ENCODE measurements at regions not wholly inside any gene's neighbourhood (a gene's known extent, or its start where the extent isn't known, plus 50 kb on each side); places are given as distances from the start of the nearest gene placed in this dataset.
"Not testable (repeated sequence)": the region's sequence is repeated elsewhere in the genome, so short reads cannot be mapped to it uniquely, and the experiment has no call there.

- DNase-seq; H3K4me3 Mint-ChIP-seq; H3K27me3 Mint-ChIP-seq; H3K36me3 ChIP-seq (ENCODE audit: control insufficient read depth in 2 of 2, extremely low read depth in 1 of 2, insufficient read depth in 1 of 2, low read length in 1 of 2); H3K4me1 ChIP-seq (ENCODE audit: control insufficient read depth in 1 of 2, extremely low read depth in 1 of 2, insufficient read depth in 2 of 2, low read length in 2 of 2); POLR2A ChIA-PET; ATAC-seq (replicated peaks in 1 of 4); H3K27ac Mint-ChIP-seq; H3K27me3 ChIP-seq (replicated peaks in 1 of 2; ENCODE audit: control insufficient read depth in 2 of 2, extremely low read depth in 1 of 2, insufficient read depth in 2 of 2, low read length in 1 of 2); H3K36me3 Mint-ChIP-seq; H3K4me1 Mint-ChIP-seq; H3K4me3 ChIP-seq (ENCODE audit: control insufficient read depth in 1 of 2, extremely low read depth in 1 of 2, low read length in 1 of 2); H3K27ac ChIP-seq (ENCODE audit: low read length); H3K9me3 ChIP-seq; CTCF ChIA-PET: not testable (repeated sequence)
- H3K9me3 Mint-ChIP-seq, result peaks cover 5 to 15% (median 10%) of the 10 kb centered on the region in 3 donors
- 73% methylated on average over 19 of the region's 20 CpGs for WGBS (ENCODE audit: insufficient coverage)
These were observed 188.9 kb downstream of the CCT8L2 start for GRCh38 chr22:16403661-16404060.

DNA sequence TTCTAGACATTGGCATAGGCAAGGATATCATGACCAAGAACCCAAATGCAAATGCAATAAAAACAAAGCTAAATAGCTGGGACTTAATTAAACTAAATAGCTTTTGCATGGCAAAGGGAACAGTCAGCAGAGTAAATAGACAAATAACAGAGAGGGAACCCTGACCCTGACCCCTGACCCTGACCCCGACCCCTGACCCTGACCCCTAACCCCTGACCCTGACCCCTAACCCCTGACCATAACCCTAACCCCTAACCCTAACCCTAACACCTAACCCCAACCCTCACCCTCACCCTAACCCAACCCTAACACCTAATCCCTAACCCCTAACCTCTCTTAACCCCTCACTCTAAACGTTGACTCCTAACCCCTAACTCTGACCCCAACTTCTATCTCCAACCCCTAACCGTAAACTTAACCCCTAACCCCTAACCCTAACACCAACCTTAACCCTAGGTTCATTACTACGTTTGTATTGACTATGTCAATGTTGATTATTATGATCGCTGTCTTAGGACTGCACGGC lies 189.7 kb downstream of the CCT8L2 start:
- H3K27ac ChIP-seq (ENCODE audit: low read length); CTCF ChIA-PET: not testable (repeated sequence)
- H3K9me3 Mint-ChIP-seq, result peaks cover 5 to 15% (median 13%) of the 10 kb centered on the region in 3 donors

DNA sequence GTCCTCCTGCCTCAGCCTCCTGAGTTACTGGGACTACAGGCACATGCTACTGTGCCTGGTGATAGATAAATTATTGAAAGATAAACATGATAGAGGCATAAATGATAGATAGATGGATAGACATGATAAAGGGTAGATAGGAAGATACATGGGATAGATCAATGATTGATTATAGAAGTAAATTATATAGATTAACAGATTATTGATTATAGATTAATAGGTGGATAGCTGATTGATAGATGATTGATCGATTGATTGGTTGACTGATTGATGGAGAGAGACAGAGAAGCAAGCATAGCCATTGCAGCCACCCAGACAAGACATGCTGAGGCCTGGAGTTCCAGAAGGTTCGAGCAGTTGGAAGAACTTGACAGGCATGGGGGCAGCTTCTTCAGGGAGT lies 199.1 kb downstream of the CCT8L2 start:
- H3K4me3 Mint-ChIP-seq; H3K27ac ChIP-seq (ENCODE audit: low read length); POLR2A ChIA-PET; H3K4me1 ChIP-seq (ENCODE audit: control insufficient read depth in 1 of 2, extremely low read depth in 1 of 2, insufficient read depth in 2 of 2, low read length in 2 of 2); H3K36me3 Mint-ChIP-seq; CTCF ChIA-PET; H3K36me3 ChIP-seq (ENCODE audit: control insufficient read depth in 2 of 2, extremely low read depth in 1 of 2, insufficient read depth in 1 of 2, low read length in 1 of 2); H3K4me3 ChIP-seq (ENCODE audit: control insufficient read depth in 1 of 2, extremely low read depth in 1 of 2, low read length in 1 of 2); H3K4me1 Mint-ChIP-seq; H3K9me3 Mint-ChIP-seq; ATAC-seq (replicated peaks in 1 of 4); H3K9me3 ChIP-seq; H3K27ac Mint-ChIP-seq; DNase-seq: not testable (repeated sequence)
- H3K27me3 Mint-ChIP-seq, result peaks cover 0 to 10% of the 10 kb centered on the region in 2 donors
- peaks cover 0 to 11% of the 10 kb centered on the region in 2 experiments for H3K27me3 ChIP-seq (replicated peaks in 1 of 2; ENCODE audit: control insufficient read depth in 2 of 2, extremely low read depth in 1 of 2, insufficient read depth in 2 of 2, low read length in 1 of 2)
- no CpG with 5 or more reads among the region's 2 CpGs for WGBS (ENCODE audit: insufficient coverage)

More for the DNA sequence above, 189.7 kb downstream of the CCT8L2 start:
- H3K4me3 ChIP-seq (ENCODE audit: control insufficient read depth in 1 of 2, extremely low read depth in 1 of 2, low read length in 1 of 2); ATAC-seq (replicated peaks in 1 of 4); H3K9me3 ChIP-seq; H3K27ac Mint-ChIP-seq; H3K4me3 Mint-ChIP-seq; H3K27me3 ChIP-seq (replicated peaks in 1 of 2; ENCODE audit: control insufficient read depth in 2 of 2, extremely low read depth in 1 of 2, insufficient read depth in 2 of 2, low read length in 1 of 2); H3K36me3 ChIP-seq (ENCODE audit: control insufficient read depth in 2 of 2, extremely low read depth in 1 of 2, insufficient read depth in 1 of 2, low read length in 1 of 2); H3K27me3 Mint-ChIP-seq; DNase-seq; H3K4me1 ChIP-seq (ENCODE audit: control insufficient read depth in 1 of 2, extremely low read depth in 1 of 2, insufficient read depth in 2 of 2, low read length in 2 of 2); H3K36me3 Mint-ChIP-seq; POLR2A ChIA-PET; H3K4me1 Mint-ChIP-seq: not testable (repeated sequence)
- 50% methylated on average over 3 of the region's 6 CpGs for WGBS (ENCODE audit: insufficient coverage)

- H3K27ac ChIP-seq (ENCODE audit: low read length); H3K9me3 Mint-ChIP-seq; H3K36me3 ChIP-seq (ENCODE audit: control insufficient read depth in 2 of 2, extremely low read depth in 1 of 2, insufficient read depth in 1 of 2, low read length in 1 of 2); H3K9me3 ChIP-seq; H3K36me3 Mint-ChIP-seq; ATAC-seq (replicated peaks in 1 of 4); H3K4me1 ChIP-seq (ENCODE audit: control insufficient read depth in 1 of 2, extremely low read depth in 1 of 2, insufficient read depth in 2 of 2, low read length in 2 of 2); DNase-seq; H3K4me3 Mint-ChIP-seq; POLR2A ChIA-PET; H3K4me1 Mint-ChIP-seq; CTCF ChIA-PET; H3K27ac Mint-ChIP-seq; H3K4me3 ChIP-seq (ENCODE audit: control insufficient read depth in 1 of 2, extremely low read depth in 1 of 2, low read length in 1 of 2): not testable (repeated sequence)
- peaks cover 0 to 26% of the 10 kb centered on the region in 2 experiments for H3K27me3 ChIP-seq (replicated peaks in 1 of 2; ENCODE audit: control insufficient read depth in 2 of 2, extremely low read depth in 1 of 2, insufficient read depth in 2 of 2, low read length in 1 of 2)
- 77% methylated on average over 9 of the region's 20 CpGs for WGBS (ENCODE audit: insufficient coverage)
- peaks cover 4 to 22% of the 10 kb centered on the region in 2 donors for H3K27me3 Mint-ChIP-seq
These were observed 201.1 kb downstream of the CCT8L2 start for GRCh38 chr22:16391417-16391930.

DNA sequence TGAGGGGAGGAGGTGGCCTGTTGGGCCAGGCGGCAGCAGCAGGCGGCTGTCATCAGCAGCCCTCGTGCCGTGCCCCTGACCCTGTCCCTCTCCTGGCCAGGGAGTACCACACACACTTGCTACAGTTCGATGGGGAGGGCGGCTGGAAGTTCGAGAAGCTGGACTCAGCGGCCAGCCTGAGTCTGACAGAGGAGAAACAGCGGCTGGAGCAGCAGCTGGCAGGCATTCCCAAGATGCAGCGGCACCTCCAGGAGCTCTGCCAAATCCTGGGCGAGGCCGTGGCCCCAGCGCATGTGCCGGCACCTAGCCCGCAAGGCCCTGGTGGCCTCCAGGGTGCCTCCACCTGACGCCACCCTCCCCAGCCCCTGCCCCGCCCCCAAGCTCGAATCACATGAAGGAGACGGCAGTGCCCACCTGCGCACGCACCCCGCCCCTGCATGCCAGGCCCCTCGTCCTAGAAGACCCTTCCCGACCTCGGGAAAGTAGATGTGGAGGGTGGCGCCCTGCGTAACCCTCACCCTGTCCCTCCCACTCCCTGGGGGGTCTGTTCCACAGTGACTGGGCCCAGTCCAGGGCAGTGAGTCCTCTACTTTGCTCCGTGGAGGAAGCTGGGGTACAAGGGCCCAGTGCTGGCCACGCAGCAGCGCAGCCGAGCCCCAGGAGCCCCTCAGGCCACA lies 201.9 kb downstream of the CCT8L2 start:
- ATAC-seq (replicated peaks in 1 of 4); H3K4me1 ChIP-seq (ENCODE audit: control insufficient read depth in 1 of 2, extremely low read depth in 1 of 2, insufficient read depth in 2 of 2, low read length in 2 of 2); H3K9me3 ChIP-seq; H3K27ac ChIP-seq (ENCODE audit: low read length); H3K36me3 Mint-ChIP-seq; H3K4me3 ChIP-seq (ENCODE audit: control insufficient read depth in 1 of 2, extremely low read depth in 1 of 2, low read length in 1 of 2); DNase-seq; H3K36me3 ChIP-seq (ENCODE audit: control insufficient read depth in 2 of 2, extremely low read depth in 1 of 2, insufficient read depth in 1 of 2, low read length in 1 of 2); H3K9me3 Mint-ChIP-seq; H3K4me1 Mint-ChIP-seq; CTCF ChIA-PET; H3K27ac Mint-ChIP-seq; POLR2A ChIA-PET; H3K4me3 Mint-ChIP-seq: not testable (repeated sequence)
- peaks cover 9 to 28% of the 10 kb centered on the region in 2 donors for H3K27me3 Mint-ChIP-seq
- WGBS (ENCODE audit: insufficient coverage), result 75% methylated on average over 4 of the region's 31 CpGs
- H3K27me3 ChIP-seq (replicated peaks in 1 of 2; ENCODE audit: control insufficient read depth in 2 of 2, extremely low read depth in 1 of 2, insufficient read depth in 2 of 2, low read length in 1 of 2), result peaks cover 0 to 26% of the 10 kb centered on the region in 2 experiments

DNA sequence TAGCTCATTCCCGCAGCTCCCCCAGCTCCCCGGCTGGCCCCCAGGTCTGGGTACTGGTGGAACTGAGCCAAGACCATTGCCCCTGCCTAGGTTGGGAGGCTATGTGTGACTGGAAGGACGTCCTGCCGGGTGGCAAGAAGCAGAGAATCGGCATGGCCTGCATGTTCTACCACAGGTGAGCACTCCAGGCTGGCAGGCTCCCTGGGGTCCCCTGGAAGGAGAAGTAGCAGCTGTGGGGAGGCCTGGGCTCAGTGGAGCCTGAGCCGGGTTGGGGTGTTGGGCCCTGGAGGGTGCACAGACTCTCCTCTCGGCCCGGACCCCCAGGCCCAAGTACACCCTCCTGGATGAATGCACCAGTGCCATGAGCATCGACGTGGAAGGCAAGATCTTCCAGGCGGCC lies 202.6 kb downstream of the CCT8L2 start:
- H3K27me3 Mint-ChIP-seq, result peaks cover 9 to 28% of the 10 kb centered on the region in 2 donors
- DNase-seq; H3K27ac ChIP-seq (ENCODE audit: low read length); ATAC-seq (replicated peaks in 1 of 4); H3K4me3 Mint-ChIP-seq; CTCF ChIA-PET; H3K4me3 ChIP-seq (ENCODE audit: control insufficient read depth in 1 of 2, extremely low read depth in 1 of 2, low read length in 1 of 2); H3K9me3 Mint-ChIP-seq; POLR2A ChIA-PET; H3K9me3 ChIP-seq; H3K36me3 ChIP-seq (ENCODE audit: control insufficient read depth in 2 of 2, extremely low read depth in 1 of 2, insufficient read depth in 1 of 2, low read length in 1 of 2); H3K27ac Mint-ChIP-seq; H3K4me1 Mint-ChIP-seq; H3K4me1 ChIP-seq (ENCODE audit: control insufficient read depth in 1 of 2, extremely low read depth in 1 of 2, insufficient read depth in 2 of 2, low read length in 2 of 2); H3K36me3 Mint-ChIP-seq: not testable (repeated sequence)
- 61% methylated on average over 3 of the region's 11 CpGs for WGBS (ENCODE audit: insufficient coverage)
- H3K27me3 ChIP-seq (replicated peaks in 1 of 2; ENCODE audit: control insufficient read depth in 2 of 2, extremely low read depth in 1 of 2, insufficient read depth in 2 of 2, low read length in 1 of 2), result peaks cover 0 to 26% of the 10 kb centered on the region in 2 experiments

Data from T-cell (primary cell).